Esophagus squamous epithelium (tissue), 5 donors: ENCODE measurements at regions not wholly inside any gene's neighbourhood (a gene's known extent, or its start where the extent isn't known, plus 50 kb on each side); places are given as distances from the start of the nearest gene placed in this dataset.
"Not testable (repeated sequence)": the region's sequence is repeated elsewhere in the genome, so short reads cannot be mapped to it uniquely, and the experiment has no call there.

Experiments
- DNase-seq: peaks from one replicate; lab custom pipeline; 2025; lab: John Stamatoyannopoulos, UW
- H3K27ac ChIP-seq, 4 donors: fragments of 200-600 bp; sonication (generic); one replicate each; pipeline ENCODE4 v1.5.1; 2016 to 2019; ENCODE audit warnings: mild to moderate bottlenecking in 1 of 4
- H3K27me3 ChIP-seq, 4 donors: fragments of 200-600 bp; sonication (generic); 1 replicate in 3 of 4; 2 replicates in 1 of 4; pipeline versions ENCODE4 v1.5.1 to v1.6.0; 2017 to 2021; ENCODE audit warnings: antibody characterized with exemption in 1 of 4
- H3K36me3 ChIP-seq, 3 donors: fragments of 200-600 bp; sonication (generic); one replicate each; pipeline ENCODE4 v1.5.1; 2016 to 2019
- H3K4me1 ChIP-seq, 3 donors: fragments of 200-600 bp; sonication (generic); one replicate each; pipeline ENCODE4 v1.5.1; 2017 to 2019
- H3K4me3 ChIP-seq, 4 donors: fragments of 200-600 bp; sonication (generic); 1 replicate in 3 of 4; 2 replicates in 1 of 4; pipeline ENCODE4 v1.5.1; 2016 to 2019; ENCODE audit warnings: mild to moderate bottlenecking in 2 of 4, moderate library complexity in 1 of 4
- H3K9me3 ChIP-seq, 3 donors: fragments of 200-600 bp; sonication (generic); one replicate each; pipeline ENCODE4 v1.5.1; 2016 to 2019
- POLR2A ChIP-seq, 4 donors: fragments of 450-650 bp; IDR thresholded peaks; one replicate each; pipeline ENCODE4 v1.6.1; 2017; ENCODE audit warnings: antibody characterized with exemption in 4 of 4, mild to moderate bottlenecking in 4 of 4, moderate library complexity in 3 of 4
- WGBS, 2 donors: methylation state at CpG; one replicate each; pipeline ENCODE4 v1.1.5; 2018; 5-methylcytosine and 5-hydroxymethylcytosine counted together
- intact Hi-C: fragments of 100-400 bp; cut with DNase I; formaldehyde crosslinking; loops from one replicate; pipeline ENCODE4 v1.15.0; 2022
- TF ChIP-seq, protein P1 (sequence below), 6 experiments: fragments of 450-650 bp in 4 of 6; fragments of 200-600 bp in 2 of 6; sonication (generic) in 2 of 6; IDR thresholded peaks; one replicate each; pipeline ENCODE4 v1.5.1; 2016 to 2019; ENCODE audit warnings: antibody characterized with exemption in 6 of 6, mild to moderate bottlenecking in 4 of 6, moderate library complexity in 4 of 6
- donor health status: DM: yes; HTN: yes; CAD: no.

DNA sequence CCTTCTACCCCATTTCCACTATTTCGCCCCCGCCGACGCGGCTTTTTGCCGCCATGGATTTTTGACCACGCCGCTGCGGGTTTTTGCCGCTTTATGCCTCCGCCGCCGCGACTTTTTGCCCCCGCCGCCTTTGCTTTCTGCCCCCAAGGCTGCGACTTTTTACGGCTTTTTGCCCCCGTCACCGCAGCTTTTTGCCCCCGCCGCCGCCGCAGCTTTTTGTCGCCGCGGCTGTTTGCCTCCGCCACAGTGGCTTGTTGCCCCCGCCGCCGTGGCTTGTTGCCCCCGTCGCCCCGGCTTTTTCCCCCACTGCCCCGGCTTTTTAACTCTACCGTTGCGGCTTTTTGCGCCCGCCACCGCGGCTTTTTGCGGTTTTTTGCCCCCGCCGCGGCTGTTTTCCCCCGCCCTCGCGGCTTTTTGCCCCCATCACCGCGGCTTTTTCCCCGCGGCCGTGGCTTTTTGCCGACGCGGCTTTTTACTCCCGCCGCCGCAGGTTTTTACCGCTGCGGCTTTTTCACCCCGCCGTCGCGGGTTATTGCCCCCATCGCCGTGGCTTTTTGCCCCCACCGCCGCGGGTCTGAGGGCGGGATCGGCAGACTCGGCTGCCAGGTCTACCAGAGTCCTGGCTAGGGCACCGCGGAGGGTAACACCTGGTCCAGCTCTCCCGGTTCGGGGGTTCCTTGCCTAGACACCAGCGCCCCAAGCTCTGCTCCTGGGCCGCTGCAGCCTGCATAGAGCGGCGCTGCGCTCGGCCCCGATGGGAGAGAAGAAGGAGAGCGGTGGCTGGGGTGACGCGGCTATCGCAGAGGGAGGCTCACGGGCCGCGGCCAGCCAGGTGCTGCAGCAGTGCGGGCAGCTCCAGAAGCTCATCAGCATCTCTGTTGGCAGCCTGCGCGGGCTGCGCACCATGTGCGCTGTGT is 562.7 kb upstream of the WSB1 start:
- 68 to 77% methylated on average over 42 to 52 of the region's 96 CpGs for WGBS, 2 donors

DNA sequence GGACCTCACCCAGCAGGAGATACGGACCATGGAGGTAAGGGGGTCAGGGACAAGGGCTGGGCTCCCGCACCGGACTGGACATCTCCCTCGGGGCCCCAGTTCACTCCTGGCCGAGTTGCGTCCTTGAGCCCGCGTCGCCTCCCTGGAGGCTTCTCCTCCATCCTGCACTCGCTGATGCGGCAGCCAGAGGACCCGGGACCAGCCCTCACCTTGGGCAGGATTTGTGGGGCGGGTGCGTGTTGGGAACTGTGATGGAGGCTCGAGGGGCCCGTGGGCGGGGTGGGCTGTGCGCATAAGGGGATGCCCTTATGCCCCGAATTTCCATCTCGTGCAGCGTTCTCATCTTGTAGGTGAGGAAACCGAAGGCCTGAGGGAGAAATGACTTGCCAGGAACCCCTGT is 562.0 kb upstream of the WSB1 start:
- 75 to 78% methylated on average over 7 to 15 of the region's 22 CpGs for WGBS, 2 donors
- DNase-seq, H3K27ac ChIP-seq, intact Hi-C loops, H3K4me1 ChIP-seq, H3K36me3 ChIP-seq, H3K4me3 ChIP-seq: not testable (repeated sequence)
- peaks cover 0 to 11% (median 0%) of the 10 kb centered on the region in 4 donors for H3K27me3 ChIP-seq
- H3K9me3 ChIP-seq = peaks cover 0 to 34% (median 21%) of the 10 kb centered on the region in 3 donors

More for the DNA sequence above, 562.7 kb upstream of the WSB1 start:
- H3K4me3 ChIP-seq = no peak overlapping the region
- H3K27me3 ChIP-seq = peaks cover 0 to 11% (median 0%) of the 10 kb centered on the region in 4 donors
- no peak overlapping the region for H3K27ac ChIP-seq
- H3K9me3 ChIP-seq = peaks cover 0 to 27% (median 15%) of the 10 kb centered on the region in 3 donors
- TF ChIP-seq POLR2A (IDR thresholded peaks at IDR 0.05) = no peak
- TF ChIP-seq, protein P1, sequence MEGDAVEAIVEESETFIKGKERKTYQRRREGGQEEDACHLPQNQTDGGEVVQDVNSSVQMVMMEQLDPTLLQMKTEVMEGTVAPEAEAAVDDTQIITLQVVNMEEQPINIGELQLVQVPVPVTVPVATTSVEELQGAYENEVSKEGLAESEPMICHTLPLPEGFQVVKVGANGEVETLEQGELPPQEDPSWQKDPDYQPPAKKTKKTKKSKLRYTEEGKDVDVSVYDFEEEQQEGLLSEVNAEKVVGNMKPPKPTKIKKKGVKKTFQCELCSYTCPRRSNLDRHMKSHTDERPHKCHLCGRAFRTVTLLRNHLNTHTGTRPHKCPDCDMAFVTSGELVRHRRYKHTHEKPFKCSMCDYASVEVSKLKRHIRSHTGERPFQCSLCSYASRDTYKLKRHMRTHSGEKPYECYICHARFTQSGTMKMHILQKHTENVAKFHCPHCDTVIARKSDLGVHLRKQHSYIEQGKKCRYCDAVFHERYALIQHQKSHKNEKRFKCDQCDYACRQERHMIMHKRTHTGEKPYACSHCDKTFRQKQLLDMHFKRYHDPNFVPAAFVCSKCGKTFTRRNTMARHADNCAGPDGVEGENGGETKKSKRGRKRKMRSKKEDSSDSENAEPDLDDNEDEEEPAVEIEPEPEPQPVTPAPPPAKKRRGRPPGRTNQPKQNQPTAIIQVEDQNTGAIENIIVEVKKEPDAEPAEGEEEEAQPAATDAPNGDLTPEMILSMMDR (IDR thresholded peaks at IDR 0.05) = no peak
- H3K36me3 ChIP-seq = no peaks in the 10 kb centered on the region
- intact Hi-C loops = no loop called here
- no peak for DNase-seq
- no peaks in the 10 kb centered on the region for H3K4me1 ChIP-seq

DNA sequence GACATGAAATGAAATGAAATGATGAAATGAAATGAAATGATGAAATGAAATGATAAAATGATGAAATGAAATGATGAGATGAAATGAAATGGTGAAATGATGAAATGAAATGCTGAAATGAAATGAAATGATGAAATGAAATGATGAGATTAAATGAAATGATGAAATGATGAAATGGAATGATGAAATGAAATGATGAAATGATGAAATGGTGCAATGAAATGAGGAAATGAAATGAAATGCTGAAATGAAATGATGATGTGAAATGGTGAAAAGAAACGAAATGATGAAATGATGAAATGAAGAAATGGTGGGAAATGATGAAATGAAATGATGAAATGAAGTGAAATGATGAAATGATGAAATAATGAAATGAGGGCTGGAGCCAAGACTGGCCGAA is 559.1 kb upstream of the WSB1 start:
- intact Hi-C loops, H3K4me3 ChIP-seq, H3K27ac ChIP-seq, H3K36me3 ChIP-seq, DNase-seq, H3K4me1 ChIP-seq: not testable (repeated sequence)
- H3K27me3 ChIP-seq = peaks cover 0 to 11% (median 0%) of the 10 kb centered on the region in 4 donors
- WGBS, 2 donors = 25 to 33% methylated on average over 1 to 2 of the region's 2 CpGs
- H3K9me3 ChIP-seq = peaks cover 0 to 34% (median 21%) of the 10 kb centered on the region in 3 donors

DNA sequence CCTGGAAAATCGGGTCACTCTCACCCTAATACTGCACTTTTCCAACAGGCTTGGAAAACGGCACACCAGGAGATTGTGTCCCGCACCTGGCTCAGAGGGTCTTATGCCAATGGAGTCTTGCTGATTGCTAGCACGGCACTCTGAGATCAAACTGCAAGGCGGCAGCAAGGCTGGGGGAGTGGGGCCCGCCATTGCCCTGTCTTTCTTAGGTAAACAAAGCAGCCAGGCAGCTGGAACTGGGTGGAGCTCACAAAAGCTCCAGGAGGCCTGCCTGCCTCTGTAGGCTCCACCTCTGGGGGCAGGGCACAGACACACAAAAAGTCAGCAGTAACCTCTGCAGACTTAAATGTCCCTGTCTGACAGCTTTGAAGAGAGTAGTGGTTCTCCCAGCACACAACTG is 557.9 kb upstream of the WSB1 start:
- DNase-seq, H3K4me1 ChIP-seq, H3K27ac ChIP-seq, intact Hi-C loops, H3K36me3 ChIP-seq, H3K4me3 ChIP-seq: not testable (repeated sequence)
- H3K27me3 ChIP-seq = peaks cover 0 to 11% (median 0%) of the 10 kb centered on the region in 4 donors
- WGBS, 2 donors = 40% methylated on average over 1 of the region's 6 CpGs; no CpG with 5 or more reads in 1 of the 2 donors
- peaks cover 0 to 31% (median 19%) of the 10 kb centered on the region in 3 donors for H3K9me3 ChIP-seq

DNA sequence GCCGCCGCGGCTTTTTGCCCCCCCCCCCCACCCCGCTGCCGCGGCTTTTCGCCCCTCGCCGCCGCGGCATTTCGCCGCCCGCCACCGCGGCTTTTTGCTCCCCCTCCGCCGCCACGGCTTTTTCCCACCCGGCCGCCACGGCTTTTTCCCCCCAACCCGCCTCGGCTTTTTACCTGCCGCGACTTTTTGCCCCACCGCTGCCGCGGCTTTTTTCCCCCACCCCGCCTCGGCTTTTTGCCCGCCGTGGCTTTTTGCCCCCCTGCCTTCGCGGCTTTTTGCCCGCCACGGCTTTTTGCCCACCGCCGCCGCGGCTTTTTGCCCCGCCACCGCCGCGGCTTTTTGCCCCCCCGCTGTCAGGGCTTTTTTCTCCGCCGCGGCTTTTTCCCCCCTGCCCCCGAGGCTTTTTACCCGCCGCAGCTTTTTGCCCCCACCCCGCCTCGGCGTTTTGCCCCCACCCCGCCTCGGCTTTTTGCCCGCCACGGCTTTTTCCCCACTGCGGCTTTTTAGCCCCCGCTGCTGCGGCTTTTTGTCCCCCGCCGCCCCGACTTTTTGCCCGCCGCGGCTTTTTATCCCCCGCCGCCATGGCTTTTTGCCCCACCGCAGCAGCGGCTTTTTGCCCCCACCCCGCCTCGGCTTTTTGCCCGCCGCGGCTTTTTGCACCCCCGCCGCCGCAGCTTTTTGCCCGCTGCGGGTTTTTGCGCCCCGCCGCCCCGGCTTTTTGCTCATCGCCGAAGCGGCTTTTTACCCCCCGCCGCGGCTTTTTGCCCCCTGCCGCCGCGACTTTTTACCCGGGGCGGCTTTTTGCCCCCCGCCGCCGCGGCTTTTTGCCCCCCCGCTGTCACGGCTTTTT is 527.8 kb upstream of the WSB1 start:
- WGBS, 2 donors = 64 to 68% methylated on average over 3 to 41 of the region's 103 CpGs
- TF ChIP-seq, protein P1 (IDR thresholded peaks at IDR 0.05) = no peak
- no peak for TF ChIP-seq POLR2A (IDR thresholded peaks at IDR 0.05)
- Histone ChIP-seq H3K36me3 (no peaks in the 10 kb centered on the region), H3K4me1 (no peaks in the 10 kb centered on the region), H3K27ac (no peak overlapping the region), H3K9me3 (peaks cover 0 to 9% (median 6%) of the 10 kb centered on the region in 3 donors), H3K27me3 (peaks cover 0 to 21% (median 0%) of the 10 kb centered on the region in 4 donors), H3K4me3 (no peak overlapping the region)
- DNase-seq = no peak
- intact Hi-C loops = no loop called here

DNA sequence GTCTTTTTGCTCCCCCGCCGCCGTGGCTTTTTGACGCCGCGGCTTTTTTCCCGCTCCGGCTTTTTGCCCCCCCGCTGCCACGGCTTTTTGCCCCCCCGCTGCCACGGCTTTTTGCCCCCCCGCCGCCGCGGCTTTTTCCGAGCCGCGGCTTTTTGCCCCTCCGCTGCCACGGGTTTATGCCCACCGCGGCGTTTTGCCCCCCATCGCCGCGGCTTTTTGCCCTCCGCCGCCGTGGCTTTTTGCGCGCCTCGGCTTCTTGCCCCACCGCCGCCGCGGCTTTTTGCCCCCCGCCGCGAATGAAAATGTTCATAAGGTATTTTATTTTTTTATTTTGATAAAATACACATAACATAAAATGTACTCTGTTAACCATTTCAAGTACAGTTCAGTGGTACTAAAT is 527.2 kb upstream of the WSB1 start:
- intact Hi-C loops = no loop called here

More for the DNA sequence above, 527.2 kb upstream of the WSB1 start:
- no peaks in the 10 kb centered on the region for H3K36me3 ChIP-seq
- no peak for TF ChIP-seq POLR2A (IDR thresholded peaks at IDR 0.05)
- TF ChIP-seq, protein P1 (IDR thresholded peaks at IDR 0.05) = no peak
- DNase-seq = no peak
- no peak overlapping the region for H3K27ac ChIP-seq
- peaks cover 0 to 9% (median 6%) of the 10 kb centered on the region in 3 donors for H3K9me3 ChIP-seq
- 60 to 82% methylated on average over 17 to 29 of the region's 40 CpGs for WGBS, 2 donors
- H3K4me1 ChIP-seq = no peaks in the 10 kb centered on the region
- H3K4me3 ChIP-seq = no peak overlapping the region
- peaks cover 0 to 21% (median 0%) of the 10 kb centered on the region in 4 donors for H3K27me3 ChIP-seq
